ENCODE measurements at regions not wholly inside any gene's neighbourhood (a gene's known extent, or its start where the extent isn't known, plus 50 kb on each side); places are given as distances from the start of the nearest gene placed in this dataset.

GRCh38 chr1:213374369-213374768 lies 323.3 kb downstream of the RPS6KC1 start:
- DNase-seq, result peak; percentile 72

DNA sequence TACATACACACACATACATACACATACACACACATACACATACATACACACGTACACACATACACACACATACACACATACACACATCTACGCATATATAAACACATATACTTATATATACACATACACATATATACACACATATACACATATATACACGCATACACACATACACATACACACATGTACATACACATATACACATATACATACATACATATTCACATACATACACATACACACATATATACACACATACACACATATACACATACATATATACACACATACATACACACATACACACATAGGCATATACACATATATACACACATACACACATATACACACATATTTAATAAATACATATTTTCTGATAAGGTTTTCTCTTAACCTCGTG lies 324.0 kb downstream of the RPS6KC1 start:
- no peak for DNase-seq

DNA sequence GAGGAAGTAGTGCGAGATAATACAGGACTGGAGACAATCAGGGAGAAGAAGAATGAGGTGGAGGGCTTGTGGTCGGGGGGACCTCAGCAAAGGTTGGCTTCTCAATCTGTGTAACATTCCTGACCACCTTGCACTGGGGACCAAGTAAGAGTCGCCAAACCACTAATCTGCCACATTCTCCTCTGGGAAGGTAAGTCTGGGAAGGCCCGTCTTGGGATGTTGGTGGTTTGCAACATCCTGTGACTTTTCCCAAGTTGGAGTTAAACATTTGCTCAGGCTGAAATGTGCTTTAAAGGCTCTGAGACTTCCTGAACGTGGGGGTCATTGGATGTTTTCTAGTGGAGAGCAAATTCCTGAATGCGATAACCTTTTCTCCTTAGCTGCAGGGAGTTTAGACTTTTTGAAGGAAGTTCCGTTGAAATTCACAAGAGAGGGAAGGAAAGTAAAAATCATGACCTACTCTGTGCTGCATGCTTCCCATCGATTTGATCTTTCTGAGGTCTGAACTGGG lies 325.9 kb downstream of the RPS6KC1 start:
- no peak for DNase-seq

DNA sequence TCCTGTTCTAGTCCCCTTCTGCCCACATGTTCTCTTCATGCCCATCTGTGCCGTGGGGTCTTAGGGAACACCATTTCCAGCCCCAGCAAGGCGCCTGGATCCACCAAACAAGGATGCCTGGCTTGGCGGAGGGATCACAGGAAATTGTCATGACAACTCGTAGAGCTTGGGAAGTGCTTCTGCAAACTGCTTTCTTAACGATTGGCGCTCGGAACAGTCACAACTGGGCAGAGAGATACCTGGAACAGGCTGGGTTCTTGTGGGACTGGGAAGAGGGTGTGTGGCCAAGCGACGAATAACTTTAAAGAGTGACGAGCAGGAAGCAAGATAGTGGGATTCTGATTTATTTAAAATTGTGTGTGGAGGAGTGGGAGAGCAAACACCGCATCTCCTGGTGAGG lies 329.8 kb downstream of the RPS6KC1 start:
- DNase-seq, result no peak

- no peak for DNase-seq
Observed at GRCh38 chr1:213381572-213382084, 330.6 kb downstream of the RPS6KC1 start.

DNA sequence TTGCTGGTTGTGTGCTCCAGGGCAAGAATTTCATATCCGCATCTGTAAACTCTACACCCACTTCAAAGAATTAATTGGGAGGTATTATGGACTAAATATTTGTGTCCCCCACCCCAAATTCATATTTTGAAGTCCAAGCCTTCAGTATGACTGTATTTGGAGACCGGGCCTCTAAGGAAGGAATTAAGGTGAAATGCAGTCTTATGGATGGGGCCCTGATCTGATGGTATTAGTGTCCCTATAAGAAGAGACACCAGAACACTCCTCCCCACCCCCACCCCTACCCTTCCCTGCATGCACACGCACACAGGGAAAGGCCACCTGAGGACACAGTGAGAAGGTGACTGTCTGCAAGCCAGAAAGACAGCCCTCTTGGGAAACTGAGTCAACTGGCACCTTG lies 332.4 kb downstream of the RPS6KC1 start:
- DNase-seq, result no peak

DNA sequence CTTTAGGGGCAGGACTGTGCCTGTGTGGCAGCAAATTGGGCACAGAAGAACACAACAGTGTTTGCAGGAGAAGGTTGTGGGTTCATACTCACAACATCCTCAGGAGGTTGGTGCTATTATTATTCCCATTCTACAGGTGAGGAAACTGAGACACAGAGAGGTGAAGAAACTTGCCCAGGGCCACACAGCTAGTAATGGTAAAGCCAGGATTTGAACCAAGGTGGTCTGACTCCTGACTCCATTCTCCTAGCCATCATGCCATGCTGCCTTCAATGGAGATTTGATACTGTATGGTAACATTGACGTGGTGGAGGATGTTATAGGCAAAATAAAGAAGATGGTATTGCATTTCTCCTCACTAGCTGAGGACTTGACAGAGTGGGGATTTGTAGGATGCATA lies 334.2 kb downstream of the RPS6KC1 start:
- no peak for DNase-seq

- DNase-seq, result no peak
Observed at GRCh38 chr1:213385806-213386324, 334.8 kb downstream of the RPS6KC1 start.

DNA sequence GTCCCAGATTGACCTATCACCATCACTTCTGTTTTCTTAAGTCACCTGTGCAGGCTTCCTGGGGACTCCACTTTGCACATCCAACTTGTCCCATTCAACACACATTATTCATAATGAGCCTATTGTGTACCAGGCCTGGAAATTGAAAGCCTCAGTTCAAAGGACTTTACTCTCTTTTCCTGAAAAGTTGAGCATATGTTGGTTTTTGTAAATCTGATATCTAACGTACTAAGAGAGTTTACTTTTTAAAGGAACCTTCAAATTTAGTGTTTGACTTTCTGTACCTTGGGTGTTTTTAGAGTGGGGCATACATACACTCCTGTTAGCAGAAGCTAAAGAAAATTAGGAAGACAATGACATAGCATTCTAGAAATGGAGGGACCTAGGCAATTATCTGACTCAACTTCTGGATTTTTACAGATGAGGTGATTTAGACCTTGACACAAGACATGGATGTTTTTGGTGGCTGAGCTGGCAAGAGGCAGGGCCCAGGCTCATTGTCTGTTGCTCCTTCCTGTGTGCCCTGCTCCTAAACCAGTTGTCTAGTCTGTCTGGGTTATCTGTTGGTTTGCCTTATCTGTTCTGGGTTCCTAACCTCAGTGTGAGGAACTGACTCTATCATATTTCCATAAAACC lies 336.5 kb downstream of the RPS6KC1 start:
- DNase-seq, result no peak

- no peak for DNase-seq
Observed at GRCh38 chr1:213388199-213388598, 337.2 kb downstream of the RPS6KC1 start.

DNA sequence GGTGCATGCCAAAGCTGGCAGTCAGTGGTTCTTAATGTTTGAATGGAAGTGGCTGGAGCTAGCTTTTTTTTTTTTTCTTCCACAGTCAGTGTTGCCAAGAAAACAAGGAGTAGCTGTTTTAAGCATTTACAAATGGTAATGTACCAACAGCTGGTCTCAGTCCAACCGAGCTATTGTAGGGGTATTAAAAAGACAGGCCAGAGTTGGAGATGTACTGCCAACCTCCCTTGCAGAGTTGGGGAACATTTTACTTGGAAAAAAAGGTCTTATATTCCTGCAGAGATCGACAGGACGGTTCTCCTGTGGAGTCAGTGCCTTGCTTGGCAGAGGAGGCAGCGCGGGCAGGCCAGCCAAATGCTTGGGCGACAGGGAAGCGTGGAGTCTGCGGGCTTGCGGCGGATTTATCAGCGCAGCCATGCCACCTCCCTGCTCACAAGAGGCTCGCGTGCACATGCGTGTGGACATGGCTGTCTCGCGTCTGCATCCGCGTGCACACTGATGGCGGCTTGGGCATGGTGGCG lies 338.1 kb downstream of the RPS6KC1 start:
- no peak for DNase-seq

DNA sequence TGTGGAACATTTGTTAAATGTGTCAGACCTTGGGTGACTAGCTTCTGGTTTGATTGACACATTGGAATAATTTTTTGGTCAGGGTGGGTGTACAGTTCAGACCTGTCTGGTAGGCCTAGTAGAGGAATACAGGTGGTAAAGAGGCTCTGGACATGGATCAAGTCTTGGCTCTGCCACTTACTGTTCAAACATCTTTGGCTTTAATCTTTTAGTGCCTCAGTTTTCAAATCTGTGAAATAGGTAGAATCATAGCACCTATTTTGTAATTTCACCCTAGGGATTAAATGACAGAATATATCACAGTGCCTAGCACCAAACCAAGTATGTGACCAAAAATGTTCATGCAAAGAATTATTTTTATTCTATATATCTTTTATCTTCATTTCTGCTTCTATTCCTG lies 340.4 kb downstream of the RPS6KC1 start:
- DNase-seq, result no peak

DNA sequence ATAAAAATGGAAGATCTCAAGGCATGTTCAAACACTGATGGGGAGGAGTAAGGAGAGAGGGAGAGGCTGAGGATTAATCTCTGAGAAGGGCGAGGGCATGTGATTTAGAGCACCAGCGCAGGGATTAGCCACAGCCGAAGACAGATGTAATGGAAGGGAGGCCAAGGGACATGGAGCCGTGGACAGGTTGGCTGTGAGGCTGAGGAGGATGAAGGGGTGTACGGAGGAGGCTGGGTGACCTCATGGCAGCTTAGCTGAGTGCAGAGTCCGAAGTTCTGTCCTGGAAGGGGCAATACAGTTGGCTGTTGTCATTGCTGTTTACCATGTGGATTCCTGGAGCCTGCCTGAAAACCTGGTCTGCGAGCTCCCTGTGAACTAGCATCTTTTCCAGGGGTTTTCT lies 342.8 kb downstream of the RPS6KC1 start:
- DNase-seq, result no peak

DNA sequence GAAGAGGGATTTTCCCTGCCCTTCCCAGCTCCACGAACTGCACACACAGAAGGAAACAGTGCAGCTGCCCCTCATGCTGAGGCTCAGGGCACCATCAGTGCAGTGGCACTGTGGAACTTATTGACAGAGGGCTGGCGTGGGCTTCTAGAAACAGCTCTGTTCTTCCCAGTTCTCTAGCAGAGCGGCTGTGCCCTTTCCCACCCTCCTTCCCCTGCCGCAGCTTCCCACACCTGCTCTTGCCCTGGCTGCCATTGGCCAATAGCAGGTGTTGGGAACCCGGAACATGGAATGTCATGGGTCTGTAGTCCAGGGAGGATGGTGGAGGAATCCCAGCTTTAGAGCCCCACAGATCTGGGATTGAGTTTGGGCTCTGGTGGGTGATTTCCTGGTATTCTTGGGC lies 343.8 kb downstream of the RPS6KC1 start:
- DNase-seq, result no peak

DNA sequence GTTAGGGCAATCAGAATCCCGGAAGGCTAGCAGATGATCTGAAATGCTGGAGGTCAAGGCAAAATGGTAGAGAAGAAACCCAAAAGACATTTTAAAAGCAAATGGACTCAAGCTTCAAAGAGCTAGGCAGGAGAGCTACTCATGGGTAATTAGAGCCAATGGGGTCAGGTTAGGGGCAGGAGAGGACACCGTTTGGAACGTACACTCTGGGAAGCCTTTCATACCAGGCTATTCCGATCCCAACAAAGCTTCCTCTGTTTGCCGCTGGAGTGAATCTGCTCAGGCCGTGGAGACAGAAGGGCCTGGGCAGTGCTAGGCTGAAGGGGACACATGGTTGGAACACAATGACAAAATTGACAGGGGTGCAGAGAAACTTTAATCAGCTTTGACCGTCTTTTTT lies 346.6 kb downstream of the RPS6KC1 start:
- no peak for DNase-seq

DNA sequence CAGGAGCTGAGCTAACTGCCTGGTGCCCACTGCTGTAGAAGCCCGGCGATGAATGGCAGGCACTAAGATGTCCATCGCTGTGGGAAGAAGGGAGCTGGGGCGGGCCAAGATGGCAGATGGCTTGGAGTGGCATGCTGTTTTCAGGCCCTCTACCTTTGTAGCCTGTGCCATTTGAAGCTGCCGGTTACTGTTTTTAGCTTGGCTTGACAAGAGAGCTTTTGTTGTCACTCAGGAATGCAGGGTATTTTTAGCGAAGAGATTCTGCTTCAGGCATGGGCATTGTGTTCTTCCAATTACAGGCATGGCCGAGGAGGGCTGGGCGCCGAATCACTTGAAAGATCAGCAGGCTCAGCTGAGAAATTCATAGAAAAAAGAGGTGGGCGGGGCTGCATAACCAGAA lies 348.7 kb downstream of the RPS6KC1 start:
- no peak for DNase-seq

DNA sequence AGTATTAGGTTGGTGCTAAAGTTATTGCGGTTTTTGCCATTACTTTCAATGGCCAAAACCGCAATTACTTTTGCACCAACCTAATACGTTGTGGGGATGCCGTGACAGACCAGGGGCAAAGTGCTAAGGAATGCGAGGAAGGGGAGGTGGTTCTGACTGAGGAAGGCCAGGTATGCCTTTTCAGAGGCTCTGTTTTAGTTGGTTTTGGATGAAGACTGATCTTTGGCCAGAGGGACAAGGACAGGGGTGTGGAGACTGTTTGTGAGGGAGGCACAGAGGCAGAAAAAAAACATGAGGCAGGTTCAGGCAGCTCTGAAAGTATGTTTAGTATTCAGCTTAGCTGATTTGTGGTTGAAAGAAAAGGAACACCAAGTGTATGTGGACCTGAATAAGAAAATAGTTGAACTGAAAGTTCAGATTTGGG lies 358.2 kb downstream of the RPS6KC1 start:
- no peak for DNase-seq

GRCh38 chr1:213409971-213410370 lies 358.9 kb downstream of the RPS6KC1 start:
- no peak for DNase-seq

DNA sequence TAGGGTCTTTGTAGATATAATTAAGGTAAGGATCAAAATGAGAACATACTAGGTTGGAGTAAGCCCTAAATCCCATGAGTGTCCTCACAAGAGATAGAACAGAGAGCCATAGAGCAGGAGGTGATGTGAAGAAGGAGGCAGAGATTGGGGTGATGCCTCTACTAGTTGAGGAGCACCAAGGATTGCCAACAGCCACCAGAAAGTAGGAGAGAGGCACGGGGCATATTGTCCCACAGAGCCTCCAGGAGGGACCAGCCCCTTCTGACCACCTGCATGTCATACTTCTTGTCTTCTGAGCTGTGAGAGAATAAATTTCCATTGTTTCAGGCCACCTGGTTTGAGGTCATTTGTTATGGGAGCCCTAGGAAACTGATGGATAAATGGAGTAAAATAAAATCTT lies 363.3 kb downstream of the RPS6KC1 start:
- DNase-seq, result no peak

GRCh38 chr1:213414911-213415310 lies 363.9 kb downstream of the RPS6KC1 start:
- no peak for DNase-seq

GRCh38 chr1:213415691-213416380 lies 364.8 kb downstream of the RPS6KC1 start:
- DNase-seq, result no peak

DNA sequence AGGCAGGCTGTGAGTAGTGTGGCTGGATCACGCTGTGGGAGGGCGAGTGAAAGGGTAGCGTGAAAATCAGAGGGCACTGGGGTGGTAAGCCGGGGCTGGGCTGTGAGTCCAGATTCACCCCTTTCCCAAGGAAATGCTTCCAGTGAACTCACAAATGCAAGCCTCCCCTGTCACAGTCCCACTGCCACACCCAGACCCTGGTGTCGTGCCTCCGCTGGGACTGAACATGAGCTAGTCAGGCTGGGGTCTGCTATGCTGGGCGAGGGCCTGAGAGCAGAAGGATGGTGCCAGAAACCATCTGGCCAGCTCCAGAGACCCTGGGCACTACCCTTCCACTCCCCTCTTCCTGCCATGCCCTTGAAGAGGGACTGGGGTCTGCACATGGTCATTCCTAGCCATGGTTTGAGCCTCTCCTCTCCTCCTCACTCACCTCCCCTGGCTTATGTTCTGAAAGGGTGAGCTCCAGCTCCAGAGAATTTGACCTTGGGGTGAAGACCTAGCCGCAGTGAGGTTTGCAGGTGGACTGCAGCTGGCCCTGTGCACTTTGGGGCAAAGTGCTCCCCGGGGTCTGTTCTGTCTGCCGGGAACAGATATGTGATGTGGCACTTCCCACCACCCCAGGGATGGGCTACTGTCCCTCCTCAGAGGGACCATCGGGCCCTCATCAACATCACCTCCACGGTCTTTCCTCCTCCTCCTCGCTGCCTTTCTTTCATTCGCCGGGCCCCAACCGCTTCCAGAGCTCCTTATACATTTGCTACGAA lies 365.6 kb downstream of the RPS6KC1 start:
- no peak for DNase-seq

Data from renal pelvis (tissue), 1 donor.